GM18861 (cell line): ENCODE measurements at regions not wholly inside any gene's neighbourhood (a gene's known extent, or its start where the extent isn't known, plus 50 kb on each side); places are given as distances from the start of the nearest gene placed in this dataset.

Experiments used
- ATAC-seq: cut with Tn5 transposase; IDR thresholded peaks from one replicate; pipeline ENCODE4 v1.9.1; 2021; ENCODE audit not compliant: unreplicated experiment

DNA sequence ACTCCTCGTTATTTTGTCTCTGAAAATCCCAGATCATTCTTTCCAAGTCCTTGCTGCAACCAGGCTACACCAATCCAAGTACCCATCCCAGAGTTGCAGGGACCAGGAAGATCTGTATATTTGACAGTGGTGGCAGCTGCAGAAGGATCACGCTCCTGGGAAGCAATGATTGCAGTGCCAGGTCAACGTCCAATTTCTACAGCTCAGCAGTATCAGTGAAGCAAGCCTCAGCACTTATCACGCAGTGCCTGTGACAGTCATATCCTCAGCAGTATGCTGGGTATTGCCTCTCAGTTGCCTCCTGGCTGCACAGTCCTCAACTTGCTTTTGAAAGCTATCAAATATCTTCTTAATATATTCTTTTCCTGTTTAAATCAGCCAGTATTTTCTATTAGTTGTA, 66.7 kb downstream of the BARHL2 start:
- ATAC-seq = no peak

DNA sequence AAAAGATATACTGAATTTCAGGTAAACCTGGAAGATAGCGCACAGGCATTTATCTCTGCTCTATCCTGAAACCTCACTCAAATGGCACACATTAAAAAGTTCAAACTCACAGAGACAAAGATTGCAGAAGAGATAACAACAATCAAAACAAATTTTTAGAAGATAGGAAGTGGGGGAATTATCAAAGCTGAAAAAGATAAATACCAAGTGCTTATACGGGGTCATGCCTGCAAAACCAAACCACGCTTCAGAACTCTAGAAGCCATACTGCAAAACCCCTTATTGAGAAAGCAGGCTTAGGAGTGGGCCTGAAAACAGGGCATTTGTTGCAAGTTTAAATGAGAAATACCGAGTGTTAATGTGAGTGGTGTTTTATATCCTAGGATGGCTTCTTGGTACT, 76.8 kb downstream of the BARHL2 start:
- ATAC-seq = no peak

DNA sequence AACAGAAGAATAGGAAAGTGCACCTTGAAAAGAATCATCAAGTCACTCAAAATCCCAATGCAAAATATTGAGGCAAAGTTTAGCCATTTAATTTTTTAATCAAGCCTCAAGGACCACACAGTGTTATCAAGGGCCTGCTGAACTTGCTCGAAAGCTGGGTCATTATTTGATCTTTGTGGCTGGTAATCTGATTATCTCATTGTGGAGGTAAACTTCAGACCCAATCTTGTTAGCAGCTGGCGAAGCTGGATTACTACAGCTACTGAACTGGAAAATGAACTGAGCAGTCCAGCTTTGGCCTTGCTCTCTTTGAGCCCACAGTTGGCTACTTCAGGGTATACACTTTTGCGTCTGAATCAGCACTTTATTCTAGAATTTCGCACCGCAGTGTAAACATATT, 94.4 kb downstream of the BARHL2 start:
- no peak for ATAC-seq

DNA sequence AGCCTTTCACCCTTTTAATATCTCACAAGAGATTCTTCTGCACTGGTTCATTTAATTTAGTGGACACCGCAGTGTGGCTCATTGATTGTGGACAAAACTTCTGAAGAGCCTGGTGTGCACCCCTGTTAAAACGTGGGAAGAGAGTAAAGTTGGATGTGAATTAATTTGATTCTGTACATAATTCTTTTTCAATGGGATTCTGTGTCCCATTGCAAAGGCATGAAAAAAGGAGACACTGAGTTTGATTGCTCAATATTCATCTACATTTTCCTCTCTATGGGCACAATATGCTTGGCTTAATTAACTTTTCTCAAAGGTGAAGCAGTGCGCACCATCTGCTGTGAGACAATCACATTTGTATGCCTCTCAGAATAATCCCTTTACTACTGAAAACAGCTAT, 95.1 kb downstream of the BARHL2 start:
- ATAC-seq = no peak

DNA sequence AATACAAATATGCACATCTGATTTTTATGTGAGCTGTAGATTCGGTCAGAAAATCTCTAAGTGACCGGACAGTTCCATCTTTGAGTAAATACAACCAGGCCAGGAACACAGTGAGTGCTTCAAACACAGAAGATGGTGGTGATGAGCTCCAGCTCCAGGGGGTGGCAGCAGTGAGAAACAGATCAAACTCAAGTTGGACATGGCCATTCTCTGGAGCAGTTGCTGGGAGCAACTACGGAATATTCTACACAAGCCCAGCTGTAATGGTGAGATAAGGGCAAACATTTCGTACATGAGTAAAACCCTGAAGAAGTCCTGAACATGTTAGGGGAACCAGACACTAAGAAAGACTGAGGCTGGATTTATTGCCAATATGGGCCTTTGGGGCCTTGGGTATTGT, 100.7 kb downstream of the BARHL2 start:
- no peak for ATAC-seq

DNA sequence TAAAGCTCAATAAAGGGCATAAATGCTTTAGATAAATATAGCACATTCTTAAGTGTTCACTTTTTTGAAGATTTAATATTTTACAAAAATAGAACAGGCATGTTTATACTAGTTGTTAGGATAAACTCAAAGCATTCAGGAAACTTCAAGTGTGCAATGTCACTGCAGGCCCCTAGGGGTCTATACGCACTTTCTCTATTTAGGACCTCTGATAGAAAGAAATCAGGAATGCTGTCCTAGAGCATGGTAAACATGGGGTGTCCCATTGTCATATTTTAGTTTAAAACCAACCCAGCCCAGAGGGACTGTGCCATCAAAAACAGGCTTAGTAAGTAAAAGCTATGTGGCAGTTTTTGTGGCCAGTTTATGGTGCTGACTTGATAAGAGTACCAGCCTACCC, 102.2 kb downstream of the BARHL2 start:
- ATAC-seq = no peak

DNA sequence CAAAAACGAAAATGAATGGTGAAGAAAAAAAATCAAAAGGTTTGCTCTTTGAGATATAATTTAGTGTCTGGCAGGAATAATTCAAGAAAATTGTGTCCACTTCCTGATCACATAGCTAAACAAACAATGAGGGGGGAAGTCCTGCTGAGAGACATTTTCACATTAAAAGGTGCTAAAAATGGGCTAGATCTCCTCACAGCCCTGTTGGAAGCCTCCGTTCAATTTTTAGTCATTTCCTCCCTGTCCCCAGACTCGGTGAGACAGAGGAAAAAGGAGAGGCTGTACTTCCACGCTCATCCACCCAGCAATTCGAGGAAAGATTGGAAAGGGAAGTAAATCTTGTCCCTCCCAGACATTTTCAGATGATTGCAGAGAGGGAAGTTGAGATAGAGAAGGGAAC, 103.7 kb downstream of the BARHL2 start:
- ATAC-seq = no peak

DNA sequence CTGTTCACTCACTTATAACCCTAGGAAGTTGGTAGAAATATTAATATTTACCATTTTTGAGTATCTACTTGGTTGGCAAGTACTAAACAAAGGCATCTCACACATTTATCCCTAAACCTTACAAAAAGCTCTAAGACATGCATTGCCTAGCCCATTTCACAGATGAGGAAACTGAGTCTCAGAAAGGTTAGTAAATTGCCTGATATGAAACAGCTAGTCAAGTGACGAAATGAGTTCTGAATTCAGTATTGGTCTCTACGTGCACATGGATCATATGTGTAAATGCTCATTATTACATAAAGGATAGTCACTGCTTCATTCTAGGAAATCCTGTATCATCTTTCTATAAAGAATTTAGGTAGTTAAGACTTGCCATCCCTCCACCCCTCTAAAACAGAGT, 105.1 kb downstream of the BARHL2 start:
- ATAC-seq = no peak

DNA sequence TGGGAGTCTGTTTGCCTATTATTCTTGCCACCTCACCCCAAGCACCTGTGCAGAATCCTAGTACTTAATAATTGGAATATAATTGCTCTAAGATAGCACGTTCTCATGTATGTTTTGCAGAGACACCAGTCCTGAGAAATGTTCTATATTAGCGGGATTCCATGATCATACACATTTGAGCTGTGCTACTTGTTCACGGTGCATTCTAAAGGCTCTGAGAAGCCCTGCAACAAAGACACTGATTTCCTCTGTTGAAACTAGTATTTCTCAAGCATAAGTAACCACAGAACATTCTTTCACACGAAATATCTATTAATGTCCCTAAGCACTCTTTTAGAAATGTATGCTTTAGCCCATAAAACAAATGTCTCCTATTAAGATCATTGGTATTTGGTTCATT, 109.4 kb downstream of the BARHL2 start:
- no peak for ATAC-seq

DNA sequence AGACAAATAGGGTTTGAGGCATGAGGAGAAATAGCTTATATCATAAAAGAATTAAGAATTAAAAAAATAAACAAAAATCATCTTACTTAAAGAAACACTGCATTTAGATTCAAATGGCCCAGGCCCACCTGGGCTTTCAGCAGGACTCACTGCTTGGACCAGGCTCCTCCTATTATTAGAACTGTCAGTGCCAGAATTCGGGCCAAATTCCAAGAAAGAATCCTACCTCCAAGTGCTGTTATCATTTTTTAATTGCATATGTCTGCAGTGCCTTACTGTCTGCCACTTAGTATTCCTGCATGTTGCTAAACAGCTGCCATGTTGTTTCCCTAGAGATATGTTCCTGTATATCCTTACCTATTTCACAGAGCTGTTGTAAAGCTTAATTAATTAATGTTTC, 112.0 kb downstream of the BARHL2 start:
- ATAC-seq = no peak

DNA sequence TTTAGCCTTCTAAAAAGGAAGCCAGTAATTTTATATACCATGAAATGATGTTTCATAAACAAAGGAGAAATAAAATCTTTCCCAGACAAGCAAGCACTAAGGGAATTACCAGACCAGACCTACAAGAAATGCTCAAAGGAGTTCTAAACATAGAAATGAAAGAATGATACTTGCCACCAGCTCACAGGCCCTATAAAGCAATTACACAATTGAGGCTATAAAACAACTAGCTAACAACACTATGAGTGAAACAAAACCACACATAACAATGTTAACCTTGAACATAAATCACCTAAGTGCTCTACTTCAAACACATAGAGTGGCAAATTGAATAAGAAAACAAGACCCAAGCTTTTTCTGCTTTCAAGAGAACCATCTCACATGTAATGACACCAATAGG, 123.8 kb downstream of the BARHL2 start:
- ATAC-seq = no peak

DNA sequence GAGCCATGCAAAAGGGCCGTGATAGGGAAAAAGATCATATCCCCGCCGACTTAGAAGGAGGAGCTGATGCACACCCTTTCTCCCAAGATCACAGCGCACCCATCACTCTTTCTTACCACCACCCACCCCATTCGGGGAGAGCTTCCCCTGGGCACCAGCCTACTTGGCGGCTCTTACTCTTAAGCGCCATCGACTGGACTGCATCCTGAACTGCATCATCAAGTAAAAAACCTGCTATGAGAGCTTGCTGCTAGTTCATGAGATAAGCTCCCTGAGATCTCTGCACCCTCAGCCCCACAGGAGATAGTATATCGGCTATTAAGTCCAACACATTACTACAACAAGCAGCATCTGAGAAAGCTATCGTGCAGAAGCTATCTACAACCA, 125.1 kb downstream of the BARHL2 start:
- ATAC-seq = no peak

DNA sequence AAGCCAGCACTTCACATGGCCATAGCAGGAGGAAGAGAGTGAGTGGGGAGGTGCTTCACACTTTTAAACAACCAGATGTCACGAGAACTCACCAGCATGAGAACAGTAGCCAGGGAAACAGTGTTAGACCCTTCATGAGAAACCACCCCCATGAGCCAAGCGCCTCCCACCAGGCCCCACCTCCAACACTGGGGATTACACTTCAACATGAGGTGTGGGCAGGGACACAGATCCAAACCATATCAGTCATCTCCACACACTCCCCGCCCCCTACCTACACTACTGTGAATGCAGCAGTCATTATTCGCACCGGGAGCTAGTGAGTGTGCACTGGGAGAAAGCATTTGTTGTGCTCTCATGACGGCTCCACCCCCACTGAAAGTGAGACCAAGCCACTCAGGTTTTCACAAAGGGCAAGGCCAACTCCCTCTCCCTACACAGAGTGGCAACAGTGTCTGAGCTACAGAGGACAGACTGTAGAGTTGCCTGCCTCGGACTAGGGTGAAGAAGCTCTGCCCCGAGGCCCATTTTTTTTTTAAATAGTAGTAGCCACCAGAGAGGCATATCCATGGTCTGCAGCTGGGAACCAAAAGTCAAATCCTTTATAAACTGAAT, 125.6 kb downstream of the BARHL2 start:
- no peak for ATAC-seq

DNA sequence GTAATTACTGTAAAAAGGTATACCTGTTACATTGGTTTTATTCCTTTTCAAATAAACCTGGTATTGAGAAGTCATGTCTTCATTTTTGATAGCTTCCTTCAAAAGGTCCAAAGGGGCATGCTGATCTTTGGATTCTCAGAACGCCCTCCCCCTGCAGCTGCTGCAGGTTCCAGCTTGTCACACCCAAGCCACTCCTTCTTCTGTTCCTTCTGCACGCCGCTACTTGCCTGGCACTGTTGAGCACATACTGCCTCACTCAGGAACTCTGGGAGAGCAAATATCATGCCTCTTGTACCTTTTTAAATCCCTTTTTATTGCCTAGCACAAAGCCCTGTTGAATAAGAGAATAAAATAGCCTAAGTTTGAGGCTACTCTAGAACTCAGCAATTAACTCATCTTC, 136.9 kb downstream of the BARHL2 start:
- ATAC-seq = no peak

DNA sequence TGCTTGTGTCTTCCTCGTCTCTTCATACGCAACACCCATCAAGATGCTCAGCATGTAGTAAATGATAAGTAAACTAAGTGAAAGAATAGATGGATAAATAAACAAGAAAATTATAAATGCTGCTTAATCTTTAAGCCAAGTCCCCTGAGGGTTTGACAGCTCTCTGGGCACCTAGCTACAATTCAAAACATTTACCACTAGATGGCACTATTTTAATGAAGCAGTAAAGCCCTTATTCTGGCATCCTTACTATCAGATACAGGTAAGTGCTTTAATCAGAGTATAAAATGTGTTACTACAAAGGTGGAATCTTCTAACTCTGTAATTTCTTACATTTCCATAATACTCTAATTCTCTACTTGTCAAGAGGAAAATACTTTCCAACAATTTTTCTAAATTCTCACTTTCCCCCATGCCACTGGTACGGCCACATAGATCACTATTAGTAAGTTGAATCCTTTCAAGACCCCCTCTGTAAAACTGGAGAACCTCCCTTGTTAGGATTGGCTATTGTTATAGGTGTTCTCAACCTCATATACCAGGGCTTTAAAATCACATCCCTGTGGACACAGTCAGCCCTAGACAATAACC, 137.8 kb downstream of the BARHL2 start:
- ATAC-seq = peak; percentile 84

DNA sequence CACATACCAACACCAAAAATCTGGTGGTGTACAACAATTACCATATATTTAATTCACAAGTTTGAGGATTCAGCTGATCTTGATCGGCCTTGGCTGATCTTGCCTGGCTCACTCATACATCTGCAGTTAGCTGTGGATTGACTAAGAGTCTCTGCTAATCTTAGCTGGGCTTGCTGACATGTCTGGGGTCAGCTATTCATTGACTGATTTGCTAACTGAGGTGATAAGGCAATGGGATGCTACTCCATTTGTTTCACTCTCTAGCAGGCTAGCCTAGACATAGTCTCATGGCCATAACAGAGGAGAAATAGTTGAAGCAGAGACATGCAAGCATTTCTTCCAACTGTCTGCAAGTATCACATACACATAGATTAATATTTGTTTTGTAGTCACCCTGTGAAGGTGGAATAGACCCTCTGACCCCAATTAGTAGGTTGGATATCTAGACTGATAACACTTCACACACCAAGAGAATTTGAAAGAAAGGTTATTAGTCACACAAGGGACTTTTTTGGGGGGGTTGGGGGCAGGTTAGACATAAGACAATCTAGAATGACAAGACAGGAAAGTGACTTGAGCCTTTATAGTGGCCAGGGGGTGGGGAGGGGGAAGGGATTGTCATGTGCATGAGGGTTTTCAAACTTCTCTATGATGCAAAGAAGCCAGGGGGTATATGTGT, 142.3 kb downstream of the BARHL2 start:
- ATAC-seq = no peak

DNA sequence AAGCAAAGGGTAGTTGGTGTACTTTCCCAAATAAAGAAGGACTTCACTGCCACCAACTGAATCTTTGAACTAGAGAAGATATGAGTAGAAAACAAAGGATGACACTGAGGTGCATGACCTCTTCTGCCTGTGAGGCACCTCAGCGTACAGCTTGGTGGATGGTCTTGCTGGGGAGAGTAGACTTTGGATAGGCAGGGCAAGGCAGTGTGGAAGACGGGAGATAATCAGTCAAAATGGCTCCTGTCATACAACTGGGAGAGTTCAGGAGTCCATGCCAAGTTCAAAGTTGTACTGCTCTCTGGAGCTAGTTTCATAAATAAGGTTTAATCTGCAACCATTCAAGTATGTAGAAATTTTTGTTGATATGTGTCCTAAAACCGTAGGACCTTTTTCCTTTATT, 143.4 kb downstream of the BARHL2 start:
- no peak for ATAC-seq

DNA sequence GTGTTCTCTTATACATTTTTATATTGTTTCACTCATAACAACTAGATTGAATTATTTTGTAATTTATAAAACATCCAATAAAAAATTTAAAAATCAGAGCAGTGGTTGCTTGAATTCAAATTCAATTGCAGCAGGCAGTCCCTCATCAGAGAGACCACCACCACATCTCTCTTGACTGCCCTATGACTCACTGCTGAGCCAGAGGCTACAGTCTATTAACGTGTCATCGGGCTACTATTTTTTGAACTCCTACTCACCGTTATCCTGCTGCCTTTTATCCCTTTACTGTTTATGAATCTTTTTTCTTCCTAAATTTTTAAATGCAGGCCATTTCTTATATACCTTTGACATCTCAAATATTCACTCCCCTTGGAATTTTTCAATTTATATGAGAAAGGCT, 144.7 kb downstream of the BARHL2 start:
- ATAC-seq = no peak

DNA sequence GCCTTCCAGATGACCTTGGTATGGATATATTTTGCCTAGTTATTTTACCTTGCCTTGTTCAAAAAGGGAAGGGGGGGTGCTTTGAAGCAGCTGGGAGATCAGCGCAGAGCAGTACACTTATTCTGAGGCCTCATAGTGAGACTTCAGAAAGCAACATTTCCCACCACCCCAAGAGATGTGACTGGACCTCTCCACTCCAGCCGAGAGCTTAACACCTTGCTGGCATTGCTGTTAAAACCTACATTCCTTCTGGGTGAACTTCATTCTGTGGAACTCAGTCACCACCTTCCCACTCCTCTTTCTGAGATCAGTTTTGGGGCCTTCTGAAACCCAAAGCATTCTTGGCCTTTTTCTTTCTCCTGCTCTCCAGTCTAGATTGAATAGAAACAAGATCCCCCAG, 148.7 kb downstream of the BARHL2 start:
- no peak for ATAC-seq

DNA sequence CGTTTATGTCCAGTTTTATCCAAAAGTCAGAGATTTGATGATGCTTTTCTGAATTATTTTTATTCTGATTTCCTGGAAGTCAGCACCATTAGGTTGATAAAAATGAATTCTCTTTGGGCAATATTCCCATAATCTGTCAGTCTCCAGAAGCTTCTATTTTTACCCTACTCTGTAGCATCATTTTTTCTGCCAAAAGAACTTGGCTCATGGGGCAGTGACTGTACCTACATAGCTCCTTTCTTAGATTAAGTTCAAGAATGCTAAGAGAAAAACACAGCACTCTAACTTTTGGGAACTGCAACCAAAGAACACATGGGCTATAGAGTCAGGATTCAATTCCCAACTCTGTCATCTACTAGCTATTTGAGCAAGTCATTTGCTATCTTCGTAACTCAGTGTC, 152.9 kb downstream of the BARHL2 start:
- ATAC-seq = no peak

DNA sequence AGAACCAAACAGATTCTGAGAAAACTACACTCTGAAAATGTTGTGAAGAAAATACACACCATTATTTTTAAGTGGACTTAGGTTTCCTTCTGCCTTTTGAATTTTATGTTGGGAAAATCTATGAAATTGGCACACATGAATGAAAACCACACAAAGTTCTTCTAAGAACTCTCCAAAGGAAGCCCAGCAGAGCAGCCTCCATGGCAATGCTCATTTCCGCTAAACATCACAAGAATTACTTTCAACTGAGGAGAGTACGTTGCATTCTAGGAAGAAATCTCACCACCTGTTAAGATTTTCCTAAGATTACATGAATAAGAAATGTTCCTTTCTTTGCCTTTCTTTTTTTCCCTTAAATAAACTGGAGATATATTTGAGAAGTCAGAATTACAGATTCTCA, 154.2 kb downstream of the BARHL2 start:
- no peak for ATAC-seq

DNA sequence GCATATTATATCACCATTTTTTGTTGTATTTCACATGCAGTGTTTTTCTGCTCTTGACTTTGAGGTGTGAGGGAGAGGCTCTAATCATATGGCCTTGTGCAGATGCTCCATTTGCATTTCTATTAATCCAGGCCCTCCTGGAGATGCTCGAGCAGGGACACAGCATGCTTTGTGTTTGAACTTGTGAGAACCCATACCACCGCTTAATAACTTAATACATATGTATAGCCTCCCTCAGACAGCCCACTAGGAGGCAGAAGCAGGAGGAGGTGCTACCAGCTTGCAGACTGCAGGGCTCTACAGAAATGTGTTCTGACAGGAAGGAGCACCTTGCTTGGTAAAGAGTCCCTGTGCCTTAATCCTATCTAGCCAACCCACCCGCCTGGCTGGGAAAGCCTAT, 155.2 kb downstream of the BARHL2 start:
- no peak for ATAC-seq
